CD4-positive, alpha-beta T cell treated with Interferon gamma for 1 hour (primary cell): ENCODE measurements at regions not wholly inside any gene's neighbourhood (a gene's known extent, or its start where the extent isn't known, plus 50 kb on each side); places are given as distances from the start of the nearest gene placed in this dataset.
"Not testable (repeated sequence)": the region's sequence is repeated elsewhere in the genome, so short reads cannot be mapped to it uniquely, and the experiment has no call there.

Experiments used
- DNase-seq: peaks from one replicate; pipeline ENCODE4 v3.0.0-alpha.2; 2020

DNA sequence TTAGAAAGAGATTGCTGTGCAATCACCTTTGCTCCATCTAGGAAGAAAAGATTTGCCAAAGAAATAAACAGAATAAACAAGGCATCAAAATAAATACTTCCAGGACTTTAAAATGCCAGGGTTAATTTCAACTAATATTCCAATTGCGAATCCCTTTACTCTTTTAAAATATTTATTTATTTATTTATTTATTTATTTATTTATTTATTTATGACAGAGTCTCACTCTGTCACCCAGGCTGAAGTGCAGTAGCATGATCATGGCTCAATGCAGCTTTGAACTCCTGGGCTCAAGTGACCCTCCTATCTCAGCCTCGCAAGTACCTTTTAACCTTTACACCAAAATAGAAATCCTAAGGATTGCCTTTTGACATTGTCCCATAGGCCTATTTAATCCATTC, 191.1 kb downstream of the EDN1 start:
- DNase-seq: no peak

DNA sequence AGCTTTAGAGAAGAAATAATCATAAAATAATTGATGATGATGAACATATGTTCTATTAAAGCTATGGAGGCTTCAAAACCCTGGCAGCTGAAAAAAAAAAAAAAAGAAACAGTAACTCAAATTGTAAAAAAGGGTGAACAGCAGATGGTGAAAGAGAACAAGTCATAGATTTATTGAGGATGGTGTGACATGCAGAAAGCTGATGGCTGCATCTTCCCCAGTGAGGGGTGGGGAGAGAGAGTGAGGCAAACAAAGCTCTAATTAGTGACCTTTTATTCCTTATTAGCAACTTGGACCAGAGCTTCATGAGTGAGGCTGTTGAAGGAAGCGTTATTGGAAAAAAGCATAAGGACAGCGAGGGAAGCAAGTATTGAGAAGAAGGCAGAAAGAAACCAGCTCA, 191.7 kb downstream of the EDN1 start:
- no peak for DNase-seq

DNA sequence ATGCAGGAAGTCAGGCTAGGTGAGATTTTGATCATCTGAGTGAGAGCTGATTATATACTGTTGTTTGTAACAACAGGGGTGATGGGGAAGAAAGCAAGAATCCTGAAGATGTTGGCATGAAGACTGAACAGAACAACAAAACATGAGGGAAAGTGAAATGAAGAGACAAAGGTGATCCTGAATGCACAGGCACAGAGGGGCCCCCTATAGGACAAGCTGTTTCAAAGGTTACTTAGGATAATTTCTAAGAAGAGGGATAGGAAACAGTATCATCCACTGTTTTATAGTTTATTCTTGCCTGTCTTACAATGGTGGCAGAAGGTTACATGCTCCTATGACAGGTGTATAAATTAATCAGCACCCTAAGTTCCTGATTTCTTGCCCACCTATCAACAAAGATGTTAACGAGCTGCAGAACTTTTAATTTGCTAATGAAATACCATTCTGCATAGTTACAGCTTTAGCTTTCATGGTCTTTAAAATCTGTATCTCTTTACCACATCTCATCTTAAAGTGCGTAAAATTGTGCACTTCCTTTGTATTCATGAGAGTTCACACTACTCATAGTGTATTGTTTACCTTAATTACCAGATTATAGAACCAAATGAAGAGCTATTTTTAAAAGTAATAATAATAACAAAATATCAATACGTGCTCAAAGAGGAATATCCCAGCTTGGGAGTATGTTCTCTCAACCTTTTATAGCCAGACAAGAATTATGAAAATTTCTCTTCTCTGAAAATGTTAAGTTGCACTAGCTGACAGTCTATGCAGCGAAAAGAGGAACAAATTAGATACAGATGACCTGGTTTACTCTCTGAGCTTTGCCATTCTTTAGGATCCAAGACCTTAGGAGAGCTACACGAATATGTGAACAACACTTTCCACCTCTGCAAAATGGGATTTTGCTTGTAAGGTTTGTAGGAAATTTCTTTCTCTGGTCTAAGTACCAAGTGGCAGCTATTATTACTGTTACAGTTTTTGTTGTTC, 192.5 kb downstream of the EDN1 start:
- DNase-seq: no peak

DNA sequence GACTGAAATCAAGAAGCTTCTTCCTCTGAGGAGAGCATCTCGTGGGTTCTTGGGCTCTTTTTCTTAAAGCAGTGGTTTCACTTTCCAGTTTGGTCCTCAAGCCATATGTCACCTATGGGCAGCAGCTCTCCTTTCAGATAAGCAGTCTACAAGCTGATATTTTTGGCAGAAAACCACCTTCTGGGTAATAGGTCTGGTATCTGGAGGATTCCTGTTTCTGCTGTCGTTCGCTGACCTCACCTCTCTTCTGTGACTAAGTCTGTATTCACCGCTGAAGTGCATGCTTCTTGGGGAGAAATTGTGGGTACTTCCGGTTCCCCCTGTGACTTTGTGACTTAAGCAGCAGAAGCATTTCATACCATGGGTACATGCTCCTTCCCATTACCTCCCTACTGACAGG, 193.6 kb downstream of the EDN1 start:
- no peak for DNase-seq

DNA sequence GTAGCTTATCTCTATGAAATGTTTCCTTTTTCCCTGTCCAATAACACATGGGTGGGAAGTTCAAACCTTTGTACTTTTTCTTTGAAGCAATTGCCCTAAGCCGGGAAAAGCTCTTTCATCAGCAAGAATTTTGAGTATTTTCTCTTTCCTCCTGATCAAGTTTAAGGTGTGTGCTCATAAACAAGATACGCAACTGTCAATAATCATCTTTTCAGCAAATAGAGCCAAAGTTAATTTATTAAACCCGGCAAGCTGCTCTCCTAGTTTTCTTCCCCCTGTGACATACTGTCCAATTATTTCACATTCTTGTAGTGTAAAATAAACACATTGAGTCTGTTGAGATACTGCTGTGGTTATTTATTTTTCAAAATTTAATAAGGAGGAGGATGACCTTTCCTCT, 194.4 kb downstream of the EDN1 start:
- no peak for DNase-seq

DNA sequence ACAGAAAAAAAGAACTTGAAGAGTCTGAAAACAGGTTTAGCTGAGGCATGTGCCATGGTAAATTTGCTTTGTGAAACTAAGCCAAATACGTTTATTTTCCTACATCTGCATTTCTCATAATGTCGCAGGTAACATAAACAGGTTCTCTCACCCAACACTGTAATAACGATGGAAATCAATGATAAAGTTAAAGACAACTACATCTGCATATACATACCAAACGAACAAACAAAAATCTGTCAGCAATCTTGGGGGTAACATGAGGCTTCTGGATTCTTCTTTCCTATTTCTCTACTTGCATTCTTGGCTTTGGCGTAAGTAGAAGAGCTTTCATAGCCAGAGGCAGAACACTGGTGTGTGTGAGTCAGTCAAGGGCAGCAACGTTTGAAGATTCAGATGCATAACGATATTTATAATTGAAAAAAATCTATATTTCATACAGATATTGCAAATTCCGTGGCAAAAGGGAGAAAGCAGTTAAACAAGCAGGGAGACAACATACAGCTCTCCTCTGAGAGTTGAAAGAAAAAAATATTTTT, 195.1 kb downstream of the EDN1 start:
- DNase-seq: no peak

DNA sequence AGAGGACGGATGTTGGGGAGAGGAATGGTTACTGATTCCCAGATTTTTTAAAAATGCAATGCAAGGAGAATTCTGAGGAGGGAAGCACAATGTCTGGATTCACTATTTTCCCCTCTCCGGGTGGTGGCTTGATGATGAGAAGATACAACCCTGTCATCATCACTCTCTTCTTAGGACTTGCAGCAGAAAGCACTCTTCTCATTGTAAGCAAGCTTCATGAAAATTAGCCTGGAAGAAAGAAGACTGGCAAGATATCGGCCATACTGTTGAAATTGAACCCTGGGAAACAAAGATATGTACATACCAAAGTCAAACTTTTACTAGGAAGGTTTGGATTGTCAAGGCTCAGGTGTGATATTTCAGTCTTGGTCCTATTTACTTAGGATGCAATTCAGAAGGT, 195.7 kb downstream of the EDN1 start:
- no peak for DNase-seq

DNA sequence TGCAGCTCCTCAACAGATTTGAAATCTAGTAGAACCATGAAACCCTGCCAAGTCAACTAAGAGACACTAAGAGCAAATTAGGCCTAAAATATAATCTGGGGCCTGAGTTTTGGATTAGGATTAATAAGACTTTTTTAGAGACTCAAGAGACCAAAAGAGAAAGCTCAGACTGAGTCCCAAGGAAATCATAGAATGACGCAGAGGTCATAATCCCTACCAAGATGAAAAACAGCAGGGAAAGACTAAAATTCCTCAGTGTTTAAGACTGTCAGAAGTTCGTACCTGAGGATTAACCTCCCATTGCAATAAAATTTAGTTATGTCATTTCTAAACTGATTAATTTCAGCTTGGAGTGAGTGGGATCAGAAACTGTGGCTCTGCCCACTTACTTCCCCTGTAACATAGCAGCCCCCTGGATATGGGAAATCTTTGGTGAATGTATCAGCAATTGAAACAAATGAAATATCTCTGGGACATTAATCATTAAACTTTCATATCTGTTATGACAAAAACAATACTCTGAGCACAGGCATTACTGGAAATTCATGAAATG, 200.3 kb downstream of the EDN1 start:
- no peak for DNase-seq

DNA sequence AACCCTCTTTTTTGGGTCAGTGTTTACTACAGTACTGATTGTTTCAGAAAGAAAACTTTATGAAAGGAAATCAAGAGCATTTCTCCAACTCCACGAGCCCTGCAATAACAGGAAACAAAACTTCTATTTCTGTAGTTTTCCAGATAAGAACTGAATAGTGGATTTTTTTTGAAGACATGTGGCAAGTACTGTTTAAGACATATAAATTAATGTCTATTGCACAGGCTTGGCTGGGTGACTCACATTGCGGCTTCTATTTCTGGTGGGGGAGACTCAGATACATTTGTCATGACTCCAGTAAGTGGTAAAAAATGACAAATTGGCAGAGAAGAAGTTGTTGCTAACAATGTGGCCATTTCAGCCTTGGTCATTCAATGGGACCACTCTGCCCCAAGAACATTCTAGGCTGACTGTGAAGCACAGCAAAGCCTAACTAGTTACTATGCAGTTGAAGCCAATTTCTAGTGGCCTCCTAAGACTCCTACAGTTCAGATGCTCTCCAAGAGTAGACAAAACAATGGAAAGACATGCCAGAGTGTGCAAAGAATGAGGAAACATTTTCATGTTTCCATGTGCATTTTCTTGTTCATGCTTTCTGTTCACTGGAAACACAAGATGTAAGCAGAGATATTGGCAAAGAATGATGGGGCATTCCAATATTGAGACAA, 200.9 kb downstream of the EDN1 start:
- no peak for DNase-seq

DNA sequence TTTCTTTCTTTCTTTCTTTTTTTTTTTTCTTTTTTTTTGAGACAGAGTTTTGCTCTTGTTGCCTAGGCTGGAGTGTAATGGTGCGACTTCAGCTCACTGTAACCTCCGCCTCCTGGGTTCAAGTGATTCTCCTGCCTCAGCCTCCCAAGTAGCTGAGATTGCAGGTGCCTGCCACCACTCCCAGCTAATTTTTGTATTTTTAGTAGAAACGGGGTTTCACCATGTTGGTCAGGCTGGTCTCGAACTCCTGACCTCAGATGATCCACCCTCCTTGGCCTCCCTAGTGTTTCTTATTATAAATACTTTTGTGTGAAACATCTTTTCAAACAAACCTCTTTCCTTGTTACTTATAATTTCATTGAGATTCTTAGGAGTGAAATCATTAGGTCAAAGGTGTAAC, 202.8 kb downstream of the EDN1 start:
- DNase-seq: not testable (repeated sequence)

DNA sequence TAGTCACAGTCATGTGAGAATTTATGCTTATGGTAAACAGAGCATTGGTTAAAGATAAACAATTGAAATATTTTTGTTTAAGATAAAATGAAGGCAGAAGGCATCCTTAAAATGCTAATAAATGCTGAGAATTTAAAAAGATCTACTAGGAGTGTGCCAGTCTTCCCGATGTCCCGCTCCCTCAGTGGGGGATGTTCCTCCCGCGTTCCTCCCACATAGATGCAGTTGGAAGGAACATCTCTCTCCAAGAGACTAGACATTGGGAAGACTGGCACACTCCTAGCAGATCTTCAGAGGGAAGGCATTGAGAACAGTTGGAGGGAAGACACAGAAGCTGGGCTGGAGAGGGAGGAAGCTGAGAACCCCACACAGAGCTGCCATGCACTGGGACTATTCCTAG, 203.3 kb downstream of the EDN1 start:
- DNase-seq: no peak

DNA sequence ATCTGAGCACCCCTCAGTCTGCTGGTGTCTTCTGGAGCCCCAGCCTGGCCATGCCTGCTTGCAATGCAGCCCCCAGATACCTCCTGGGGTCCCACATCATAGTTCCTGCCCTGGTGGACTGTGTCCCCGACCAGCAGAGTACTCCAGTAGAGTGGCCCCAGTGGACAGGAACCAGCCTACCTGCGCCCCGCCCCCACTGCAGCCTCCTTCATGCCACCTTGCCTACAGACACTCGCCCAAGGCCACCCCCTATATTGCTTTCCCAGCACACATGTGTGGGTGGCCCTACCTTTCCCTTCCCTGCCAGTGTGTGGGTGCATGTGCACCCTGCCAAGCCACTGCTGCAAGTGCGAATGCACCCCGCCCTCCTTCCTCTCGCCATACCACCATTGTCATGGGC, 204.0 kb downstream of the EDN1 start:
- no peak for DNase-seq

DNA sequence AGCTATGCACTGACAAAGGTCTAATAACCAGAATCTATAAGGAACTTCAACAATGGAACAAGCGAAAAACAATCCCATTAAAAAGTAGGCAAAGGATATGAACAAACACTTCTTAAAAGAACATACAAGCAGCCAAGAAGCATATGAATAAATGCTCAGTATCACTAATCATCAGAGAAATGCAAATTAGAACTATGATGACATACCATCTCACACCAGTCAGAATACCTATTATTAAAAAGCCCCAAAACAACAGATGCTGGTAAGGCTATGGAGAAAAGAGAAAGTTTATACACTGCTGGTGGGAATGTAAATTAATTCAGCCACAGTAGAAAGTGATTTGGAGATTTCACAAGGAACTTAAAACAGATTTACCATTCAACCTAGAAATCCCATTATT, 211.8 kb downstream of the EDN1 start:
- DNase-seq: no peak

DNA sequence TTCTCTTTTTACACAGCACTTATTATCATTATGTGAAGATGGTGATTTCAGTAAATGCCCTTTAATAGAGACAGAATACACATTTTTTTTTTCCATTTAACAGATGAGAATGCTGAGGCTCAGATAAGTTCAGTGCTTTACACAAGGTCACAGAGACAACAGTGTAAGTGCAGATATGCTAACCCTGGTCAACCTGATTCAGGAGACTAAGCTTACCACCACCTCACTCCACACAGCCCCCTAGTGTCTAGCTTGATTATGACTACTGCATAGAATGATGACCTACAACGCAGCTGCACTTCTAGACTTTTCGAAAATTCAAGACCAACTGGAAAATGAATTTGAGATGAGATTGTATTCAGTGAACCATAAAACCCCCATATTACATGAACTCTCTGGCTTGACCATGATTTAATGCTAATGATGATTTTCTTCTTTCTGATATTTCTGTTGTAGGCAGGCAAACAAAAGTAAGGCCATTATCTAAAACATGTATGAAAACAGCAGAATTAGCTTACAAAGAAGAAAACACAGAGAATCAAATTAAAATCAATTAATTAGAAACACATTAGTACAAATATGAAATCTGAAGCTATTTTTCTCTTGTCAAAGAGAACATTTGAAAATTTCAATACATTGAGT, 212.1 kb upstream of the PHACTR1 start:
- DNase-seq: no peak

DNA sequence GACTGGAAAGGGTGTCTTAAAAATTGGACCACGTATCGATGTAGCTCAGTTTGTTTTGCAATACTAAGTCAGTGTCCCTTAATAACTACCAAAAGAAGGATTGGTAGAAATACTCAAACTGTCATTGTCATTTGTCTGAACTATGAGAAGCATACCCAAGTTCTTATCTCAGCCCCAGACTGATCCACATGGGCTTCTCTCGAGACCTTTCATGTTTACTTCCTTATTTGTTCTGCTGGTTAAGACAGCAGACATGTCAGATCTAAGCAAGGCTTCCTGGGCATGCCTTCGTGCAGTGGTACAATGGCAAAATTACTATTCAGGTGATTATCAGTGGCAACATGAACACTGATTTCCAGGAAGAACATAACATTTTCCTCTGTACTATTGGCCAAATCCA, 211.1 kb upstream of the PHACTR1 start:
- no peak for DNase-seq

DNA sequence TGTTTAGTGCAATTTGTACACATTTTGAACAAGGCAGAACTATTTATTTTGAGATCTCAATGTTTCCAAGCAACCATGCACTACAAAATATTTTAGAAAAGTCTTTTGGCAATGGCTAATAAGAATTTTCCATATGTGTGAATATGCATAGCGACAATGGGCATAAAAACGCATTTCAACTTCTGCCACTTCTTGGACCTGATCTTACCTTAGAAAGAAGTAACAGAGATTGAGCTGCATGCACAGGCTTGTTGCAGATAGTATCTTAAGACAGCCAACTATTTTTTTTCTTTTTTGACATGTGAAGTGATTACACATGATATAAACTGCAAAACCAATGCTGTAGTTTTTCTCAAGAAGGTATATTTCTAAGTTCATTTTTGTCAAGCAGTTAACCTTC, 210.4 kb upstream of the PHACTR1 start:
- no peak for DNase-seq

DNA sequence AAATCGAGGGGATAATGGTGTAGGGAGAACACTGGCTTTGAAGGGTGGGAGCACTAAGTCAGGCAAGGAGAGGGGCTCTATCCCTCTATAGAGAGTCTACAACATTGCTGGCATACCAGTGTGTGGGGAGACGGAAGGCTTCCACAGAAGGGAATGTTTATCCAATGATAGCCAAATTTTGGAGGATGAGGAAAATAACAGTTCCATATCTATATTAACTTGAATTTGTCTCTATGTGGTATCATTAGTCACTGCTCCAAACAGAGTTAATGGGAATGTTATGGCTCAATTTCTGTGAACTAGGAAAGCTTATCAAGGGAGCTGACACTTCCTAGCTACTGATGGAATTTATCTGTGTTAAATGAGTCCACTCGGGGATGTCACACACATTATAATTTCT, 208.9 kb upstream of the PHACTR1 start:
- no peak for DNase-seq

DNA sequence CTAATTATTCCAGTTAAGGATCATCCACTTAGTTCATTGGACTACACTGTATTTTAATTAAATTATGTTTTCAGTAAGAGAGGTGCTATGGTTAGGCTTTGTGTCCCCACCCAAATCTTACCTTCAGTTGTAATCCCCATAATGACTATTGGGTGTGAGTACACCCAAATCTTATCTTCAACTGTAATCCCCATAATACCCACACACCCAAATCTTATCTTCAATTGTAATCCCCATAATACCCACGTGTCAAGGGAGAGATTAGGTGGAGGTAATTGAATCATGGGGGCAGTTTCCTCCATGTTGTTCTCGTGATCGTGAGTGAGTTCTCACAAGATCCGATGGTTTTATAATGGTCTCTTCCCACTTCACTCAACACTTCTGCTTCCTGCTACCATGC, 208.0 kb upstream of the PHACTR1 start:
- DNase-seq: no peak

DNA sequence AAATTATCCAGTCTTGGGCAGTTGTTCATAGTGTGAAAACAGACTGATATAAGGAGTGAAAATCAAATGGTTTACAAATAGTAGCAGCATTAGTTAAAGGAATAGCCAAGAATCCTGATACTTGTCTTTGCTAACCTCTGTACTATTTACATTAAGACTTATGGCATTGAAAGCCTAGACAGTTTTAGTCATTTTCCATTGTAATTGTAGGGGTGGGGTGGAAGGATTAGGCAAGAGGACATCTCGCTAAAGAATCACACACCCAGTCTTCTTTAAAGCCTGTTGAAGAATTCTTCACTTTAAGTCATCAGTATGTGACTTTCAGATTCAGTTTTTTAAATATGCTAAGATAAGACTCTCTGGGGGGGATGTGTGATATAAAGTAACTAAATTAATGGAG, 207.5 kb upstream of the PHACTR1 start:
- DNase-seq: no peak

DNA sequence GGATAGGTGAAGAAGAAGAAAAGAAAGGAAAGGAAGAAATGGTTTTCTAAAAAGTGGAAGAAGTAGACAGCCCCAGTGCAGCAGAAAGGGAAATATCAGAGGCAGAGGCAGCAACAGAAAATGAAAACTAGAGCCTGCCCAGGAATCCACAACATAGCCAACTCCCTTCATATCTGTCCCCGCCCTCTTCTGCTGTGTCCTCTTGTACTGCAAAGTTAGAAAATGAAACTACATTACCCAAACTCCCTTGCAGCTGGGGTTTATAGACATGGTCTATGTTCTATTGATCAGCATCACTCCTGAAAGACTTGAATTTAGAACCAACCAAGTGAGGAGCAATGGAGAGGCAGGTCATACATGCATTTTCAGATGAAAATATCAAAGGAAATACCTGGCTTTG, 200.5 kb upstream of the PHACTR1 start:
- no peak for DNase-seq

DNA sequence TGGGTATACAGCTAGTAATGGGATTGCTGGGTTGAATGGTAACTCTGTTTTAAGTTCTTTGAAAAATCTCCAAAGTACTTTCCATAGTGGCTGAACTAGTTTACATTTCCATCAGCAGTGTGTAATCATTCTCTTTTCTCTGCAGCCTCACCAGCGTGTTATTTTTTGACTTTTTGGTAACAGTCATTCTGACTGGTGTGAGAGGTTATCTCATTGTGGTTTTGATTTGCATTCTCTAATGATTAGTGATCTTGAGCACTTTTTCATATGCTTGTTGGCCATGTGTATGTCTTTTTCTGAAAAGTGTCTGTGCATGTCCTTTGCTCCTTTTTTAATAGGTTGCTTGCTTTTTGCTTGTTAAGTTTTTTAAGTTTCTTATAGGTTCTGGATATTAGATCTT, 194.2 kb upstream of the PHACTR1 start:
- DNase-seq: no peak

DNA sequence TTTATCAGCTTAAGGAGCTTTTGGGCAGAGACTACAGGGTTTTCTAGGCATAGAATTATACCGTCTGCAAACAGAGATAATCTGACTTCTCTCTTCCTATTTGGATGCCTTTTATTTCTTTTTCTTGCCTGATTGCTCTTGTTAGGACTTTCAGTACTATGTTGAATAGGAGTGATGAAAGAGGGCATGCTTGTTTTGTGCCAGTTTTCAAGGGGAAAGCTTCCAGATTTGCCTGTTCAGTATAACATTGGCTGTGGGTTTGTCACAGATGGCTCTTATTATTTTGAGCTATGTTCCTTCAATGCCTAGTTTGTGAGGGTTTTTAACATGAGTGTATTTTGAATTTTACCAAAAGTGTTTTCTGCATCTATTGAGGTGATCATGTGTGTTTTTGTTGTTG, 192.8 kb upstream of the PHACTR1 start:
- no peak for DNase-seq

DNA sequence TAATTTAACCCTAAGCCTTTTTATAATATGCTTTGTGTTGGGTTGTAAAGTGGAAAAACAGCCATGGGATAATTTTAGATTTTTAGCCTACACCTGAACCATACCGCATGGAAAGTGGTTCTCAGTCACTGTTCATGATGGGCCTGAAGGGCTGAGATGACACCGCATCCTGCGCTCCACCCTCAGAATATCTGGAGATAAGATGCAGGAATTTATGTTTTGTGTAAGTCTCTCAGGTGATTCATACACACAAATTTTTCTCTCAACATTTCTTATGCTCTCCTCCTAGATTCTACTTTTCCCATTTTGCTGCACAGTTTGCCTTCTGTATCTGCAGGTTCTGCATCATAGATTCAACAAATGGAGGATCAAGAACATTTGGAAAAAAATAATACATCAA, 191.3 kb upstream of the PHACTR1 start:
- no peak for DNase-seq
